Renal pelvis (tissue), 1 donor: ENCODE measurements at regions not wholly inside any gene's neighbourhood (a gene's known extent, or its start where the extent isn't known, plus 50 kb on each side); places are given as distances from the start of the nearest gene placed in this dataset.
"Not testable (repeated sequence)": the region's sequence is repeated elsewhere in the genome, so short reads cannot be mapped to it uniquely, and the experiment has no call there.

Experiments used
- DNase-seq: peaks from one replicate; pipeline ENCODE4 v3.0.0-alpha.2; 2013

GRCh38 chr2:147416099-147416498, 428.7 kb upstream of the ACVR2A start:
- DNase-seq = no peak

- DNase-seq = not testable (repeated sequence)
These were observed 430.2 kb upstream of the ACVR2A start for GRCh38 chr2:147414656-147415055.

GRCh38 chr2:147408357-147408756, 436.5 kb upstream of the ACVR2A start:
- DNase-seq = no peak

- DNase-seq = no peak
These were observed 439.2 kb upstream of the ACVR2A start for GRCh38 chr2:147405651-147406050.

GRCh38 chr2:147398996-147399395, 445.8 kb upstream of the ACVR2A start:
- DNase-seq = peak; percentile 8

- DNase-seq = no peak
These were observed 446.5 kb upstream of the ACVR2A start for GRCh38 chr2:147398301-147398700.

GRCh38 chr2:147396890-147397289, 447.9 kb upstream of the ACVR2A start:
- no peak for DNase-seq

- no peak for DNase-seq
These were observed 450.5 kb upstream of the ACVR2A start for GRCh38 chr2:147394179-147394790.

GRCh38 chr2:147392180-147392579, 452.6 kb upstream of the ACVR2A start:
- DNase-seq = no peak

GRCh38 chr2:147390475-147390874, 454.4 kb upstream of the ACVR2A start:
- no peak for DNase-seq

GRCh38 chr2:147389218-147389617, 455.6 kb upstream of the ACVR2A start:
- no peak for DNase-seq

- no peak for DNase-seq
These were observed 456.6 kb upstream of the ACVR2A start for GRCh38 chr2:147388217-147388616.

GRCh38 chr2:147386284-147386683, 458.5 kb upstream of the ACVR2A start:
- no peak for DNase-seq

GRCh38 chr2:147385600-147385999, 459.2 kb upstream of the ACVR2A start:
- DNase-seq = no peak

GRCh38 chr2:147384659-147385058, 460.2 kb upstream of the ACVR2A start:
- no peak for DNase-seq

- no peak for DNase-seq
These were observed 462.4 kb upstream of the ACVR2A start for GRCh38 chr2:147382322-147382948.

- no peak for DNase-seq
These were observed 466.4 kb upstream of the ACVR2A start for GRCh38 chr2:147378403-147378802.

- DNase-seq = no peak
These were observed 469.8 kb upstream of the ACVR2A start for GRCh38 chr2:147375073-147375472.

- no peak for DNase-seq
These were observed 470.4 kb upstream of the ACVR2A start for GRCh38 chr2:147374423-147374811.

- DNase-seq = no peak
These were observed 470.9 kb upstream of the ACVR2A start for GRCh38 chr2:147373800-147374422.

GRCh38 chr2:147368306-147368705, 476.5 kb upstream of the ACVR2A start:
- no peak for DNase-seq

GRCh38 chr2:147366279-147366678, 478.6 kb upstream of the ACVR2A start:
- DNase-seq = no peak

GRCh38 chr2:147365622-147366021, 479.2 kb upstream of the ACVR2A start:
- DNase-seq = no peak

GRCh38 chr2:147364597-147364996, 480.2 kb upstream of the ACVR2A start:
- no peak for DNase-seq
